GM12874 (cell line): ENCODE measurements at regions not wholly inside any gene's neighbourhood (a gene's known extent, or its start where the extent isn't known, plus 50 kb on each side); places are given as distances from the start of the nearest gene placed in this dataset.

Experiments used
- TF ChIP-seq, protein P1 (sequence below): IDR thresholded peaks from 2 replicates; pipeline ENCODE4 v1.5.1; 2011; ENCODE audit warnings: low read depth, mild to moderate bottlenecking, control low read depth, low read length, moderate library complexity; ENCODE audit not compliant: insufficient read depth

DNA sequence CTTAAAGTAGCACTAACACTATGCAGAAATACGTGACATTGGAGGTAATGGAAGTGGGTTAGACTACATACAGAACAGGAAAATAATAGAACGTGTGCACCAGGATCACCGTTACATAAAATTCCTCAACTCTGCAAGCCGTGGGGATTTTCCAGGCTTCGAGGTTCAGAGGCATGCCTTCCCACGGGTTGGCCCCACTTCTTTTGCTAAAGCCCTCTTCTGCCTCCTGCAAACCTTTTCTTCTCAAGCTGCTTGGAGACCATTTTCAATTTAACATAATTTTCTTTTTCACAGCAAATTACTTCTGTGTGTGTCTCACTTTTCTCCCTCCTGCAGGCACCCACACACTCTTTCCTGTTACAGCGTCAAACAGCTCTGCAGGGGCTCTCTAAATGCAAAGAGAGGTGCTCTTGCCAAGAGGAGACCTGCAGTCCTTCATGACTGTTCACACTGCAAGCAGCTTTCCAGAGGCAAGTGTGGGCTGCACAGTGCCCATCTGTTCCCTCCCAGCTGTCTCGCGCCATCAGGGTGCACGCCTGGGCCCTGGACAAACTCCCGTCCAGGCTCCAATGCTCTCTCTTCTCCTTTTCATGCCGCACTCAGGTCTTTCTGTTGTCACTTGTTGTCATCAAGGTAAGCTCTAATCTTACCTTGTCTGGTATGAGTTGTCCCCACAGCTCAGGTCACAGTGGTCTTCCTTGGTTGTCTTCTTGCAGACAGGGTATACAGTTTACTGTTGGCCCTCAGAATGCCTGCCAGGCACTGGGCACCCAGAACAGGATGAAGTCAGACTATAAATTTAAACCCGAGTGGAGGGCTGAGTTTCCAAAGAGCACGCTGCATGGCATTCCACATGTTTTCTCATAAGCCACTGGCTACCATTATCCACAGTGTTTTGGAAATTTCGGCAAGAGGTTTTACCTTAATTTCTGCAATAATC, 164.8 kb upstream of the GGTLC1 start:
- TF ChIP-seq, protein P1, sequence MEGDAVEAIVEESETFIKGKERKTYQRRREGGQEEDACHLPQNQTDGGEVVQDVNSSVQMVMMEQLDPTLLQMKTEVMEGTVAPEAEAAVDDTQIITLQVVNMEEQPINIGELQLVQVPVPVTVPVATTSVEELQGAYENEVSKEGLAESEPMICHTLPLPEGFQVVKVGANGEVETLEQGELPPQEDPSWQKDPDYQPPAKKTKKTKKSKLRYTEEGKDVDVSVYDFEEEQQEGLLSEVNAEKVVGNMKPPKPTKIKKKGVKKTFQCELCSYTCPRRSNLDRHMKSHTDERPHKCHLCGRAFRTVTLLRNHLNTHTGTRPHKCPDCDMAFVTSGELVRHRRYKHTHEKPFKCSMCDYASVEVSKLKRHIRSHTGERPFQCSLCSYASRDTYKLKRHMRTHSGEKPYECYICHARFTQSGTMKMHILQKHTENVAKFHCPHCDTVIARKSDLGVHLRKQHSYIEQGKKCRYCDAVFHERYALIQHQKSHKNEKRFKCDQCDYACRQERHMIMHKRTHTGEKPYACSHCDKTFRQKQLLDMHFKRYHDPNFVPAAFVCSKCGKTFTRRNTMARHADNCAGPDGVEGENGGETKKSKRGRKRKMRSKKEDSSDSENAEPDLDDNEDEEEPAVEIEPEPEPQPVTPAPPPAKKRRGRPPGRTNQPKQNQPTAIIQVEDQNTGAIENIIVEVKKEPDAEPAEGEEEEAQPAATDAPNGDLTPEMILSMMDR: no peak

DNA sequence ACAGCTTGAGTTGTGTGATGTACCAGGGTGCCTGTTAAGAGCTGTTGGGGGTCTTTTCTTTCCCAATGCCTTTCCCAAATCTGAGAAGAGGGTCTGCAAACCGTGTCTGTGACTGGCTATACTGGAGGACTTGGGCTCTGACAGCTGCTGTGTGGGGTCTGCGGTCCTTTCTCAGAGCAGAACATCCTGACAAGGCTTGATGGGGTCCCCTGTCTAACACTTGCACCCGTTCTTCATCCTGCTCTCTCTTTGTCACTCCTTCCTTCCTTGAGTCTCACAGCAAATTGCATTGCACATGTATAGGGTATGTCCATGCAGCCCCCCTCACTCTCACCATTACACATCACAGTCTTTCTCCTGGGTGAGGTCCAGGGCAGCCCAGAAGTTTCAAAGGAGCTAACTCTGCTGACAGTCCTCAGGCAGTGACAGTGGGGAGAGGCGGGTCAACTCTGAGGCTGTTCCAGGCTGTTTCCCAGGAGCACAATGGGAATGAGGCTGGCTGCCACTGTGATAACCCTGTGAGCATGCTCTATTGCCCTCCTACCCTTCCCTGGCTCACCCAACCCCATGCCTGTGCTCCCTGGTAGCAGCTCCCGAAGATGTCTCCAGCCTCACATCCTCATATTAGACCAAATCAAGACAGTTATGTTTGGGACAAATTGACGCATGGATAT, 163.2 kb upstream of the GGTLC1 start:
- TF ChIP-seq, protein P1: no peak

DNA sequence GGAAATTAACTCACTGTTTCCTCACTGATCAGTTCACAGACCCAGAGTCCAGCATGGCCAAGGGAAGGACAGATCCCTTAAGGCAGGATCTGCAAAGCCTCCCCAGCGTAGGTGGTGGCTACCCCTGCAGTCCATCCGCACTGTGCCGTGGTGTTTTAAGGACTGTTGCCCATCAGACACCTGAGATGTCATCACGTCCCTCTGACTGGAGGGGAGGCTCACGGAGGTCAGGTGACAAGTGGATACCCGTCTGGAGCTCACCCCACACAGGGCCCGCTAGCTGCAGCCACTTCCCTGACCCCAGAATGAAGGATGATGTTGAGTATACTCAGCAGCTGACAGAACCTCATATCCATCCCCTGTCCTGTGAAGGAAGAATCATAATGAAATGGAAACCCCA, 161.8 kb upstream of the GGTLC1 start:
- TF ChIP-seq, protein P1: no peak

DNA sequence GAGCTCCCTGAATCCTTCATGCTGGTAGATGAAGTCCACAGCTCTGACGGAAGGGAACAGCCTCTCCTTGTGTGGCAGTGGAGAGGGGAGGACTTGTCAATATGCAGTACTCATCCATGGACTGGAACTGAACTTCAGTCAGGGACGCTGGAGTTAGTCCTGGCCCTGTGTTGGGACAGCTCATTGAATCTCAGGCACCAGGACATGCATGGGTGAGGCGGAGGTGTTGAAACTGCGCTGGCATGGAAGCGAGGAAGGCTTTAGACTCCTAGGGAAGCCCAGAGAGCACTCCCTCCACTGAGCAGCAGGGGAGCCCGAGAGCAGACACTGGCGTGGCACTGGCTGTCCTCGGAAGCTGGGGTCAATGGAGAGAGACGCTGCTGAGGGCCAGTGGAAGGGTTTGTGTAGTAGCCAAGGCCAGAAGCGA, 161.3 kb upstream of the GGTLC1 start:
- TF ChIP-seq, protein P1: peak; percentile 68

DNA sequence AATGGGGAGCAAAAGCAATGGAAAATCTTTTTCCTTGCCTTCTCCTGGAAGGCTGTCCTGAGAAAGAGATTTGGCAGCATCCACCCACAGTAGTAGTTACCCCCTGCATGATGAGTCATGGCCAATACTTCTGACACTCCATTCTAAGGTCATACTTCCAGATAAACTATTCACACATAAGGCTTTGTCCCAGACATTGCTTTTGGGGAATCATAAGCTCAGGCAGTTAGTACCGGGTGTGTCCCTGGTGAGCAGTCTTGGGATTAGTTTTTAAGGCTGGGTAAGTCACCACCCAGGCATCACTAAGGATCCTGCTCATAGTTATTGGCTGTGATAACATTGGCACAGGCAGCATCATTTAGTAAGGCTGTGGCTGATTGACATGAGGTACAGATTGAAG, 160.6 kb upstream of the GGTLC1 start:
- TF ChIP-seq, protein P1: no peak

DNA sequence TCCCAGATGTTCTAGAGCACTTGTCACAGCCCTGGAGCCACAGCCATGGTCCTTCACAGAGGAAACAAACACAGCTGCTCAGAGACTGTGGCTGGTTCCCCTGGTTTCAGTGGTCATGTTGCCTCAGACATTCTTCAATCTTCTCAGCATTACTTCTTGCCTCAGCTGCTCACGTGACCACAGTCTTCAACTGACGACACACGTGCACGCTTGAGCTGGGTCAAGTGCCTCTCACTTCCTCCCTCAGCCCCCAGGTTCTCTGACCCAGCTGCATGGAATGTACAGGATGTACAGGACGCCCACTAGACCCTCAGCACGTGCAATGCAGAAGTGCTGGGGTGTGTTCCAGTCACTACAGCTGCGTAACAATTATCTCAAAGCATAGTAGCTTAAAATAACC, 159.8 kb upstream of the GGTLC1 start:
- TF ChIP-seq, protein P1: no peak

DNA sequence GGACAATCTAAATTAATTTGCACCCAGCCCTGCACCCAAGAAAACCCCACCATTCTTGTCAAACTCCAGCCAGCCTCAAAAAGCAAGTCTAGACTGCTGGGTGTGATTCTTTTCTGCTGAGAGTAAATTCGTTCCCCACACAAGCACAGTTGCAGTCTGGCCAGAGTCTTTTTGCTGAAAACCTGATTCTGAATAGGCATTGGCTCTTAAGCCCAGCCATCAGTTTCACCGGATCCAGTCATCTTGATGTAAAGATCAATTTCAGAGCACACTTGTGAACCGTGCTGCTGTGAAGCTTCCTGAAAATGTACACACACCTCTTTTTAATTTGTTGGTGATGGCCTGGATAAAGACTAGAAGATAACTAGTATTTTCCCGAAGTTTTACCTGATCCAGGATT, 159.4 kb upstream of the GGTLC1 start:
- TF ChIP-seq, protein P1: no peak
